Neural progenitor cell (in vitro differentiated cells): ENCODE measurements at regions not wholly inside any gene's neighbourhood (a gene's known extent, or its start where the extent isn't known, plus 50 kb on each side); places are given as distances from the start of the nearest gene placed in this dataset.

Source experiments
- DNase-seq: peaks from one replicate; pipeline ENCODE4 v3.0.0-alpha.2; 2016; ENCODE audit warnings: low spot score
- H2AFZ ChIP-seq: fragments of 200-600 bp; sonication (generic); replicated peaks from 2 replicates; pipeline ENCODE4 v1.6.1; 2016; ENCODE audit warnings: antibody characterized with exemption
- H3F3A ChIP-seq: fragments of 200-600 bp; sonication (generic); 2 replicates; pipeline ENCODE4 v1.6.1; 2016; ENCODE audit warnings: antibody characterized with exemption, low read depth
- H3K27ac ChIP-seq: fragments of 200-600 bp; sonication (generic); 2 replicates; pipeline ENCODE4 v1.5.1; 2016; ENCODE audit warnings: mild to moderate bottlenecking
- H3K27me3 ChIP-seq: fragments of 200-600 bp; sonication (generic); 2 replicates; pipeline ENCODE4 v1.6.1; 2016; ENCODE audit warnings: mild to moderate bottlenecking, moderate library complexity
- H3K36me3 ChIP-seq: fragments of 200-600 bp; sonication (generic); 2 replicates; pipeline ENCODE4 v1.5.1; 2016
- H3K4me1 ChIP-seq: fragments of 200-600 bp; sonication (generic); 2 replicates; pipeline ENCODE4 v1.6.1; 2016; ENCODE audit warnings: mixed run types
- H3K4me2 ChIP-seq: fragments of 200-600 bp; sonication (generic); 2 replicates; pipeline ENCODE4 v1.6.1; 2016
- H3K4me3 ChIP-seq: fragments of 200-600 bp; sonication (generic); 2 replicates; pipeline ENCODE4 v1.5.1; 2016
- H3K79me2 ChIP-seq: fragments of 200-600 bp; sonication (generic); 2 replicates; pipeline ENCODE4 v1.6.1; 2016; ENCODE audit warnings: low read depth
- H3K9ac ChIP-seq: fragments of 200-600 bp; sonication (generic); 2 replicates; pipeline ENCODE4 v1.6.1; 2016
- H3K9me3 ChIP-seq: fragments of 200-600 bp; sonication (generic); 2 replicates; pipeline ENCODE4 v1.5.1; 2016; ENCODE audit warnings: low read depth
- H4K20me1 ChIP-seq: fragments of 200-600 bp; sonication (generic); 2 replicates; pipeline ENCODE4 v1.6.1; 2016; ENCODE audit warnings: low read depth
- H3K27ac Mint-ChIP-seq: 3 replicates; pipeline ENCODE4 v1.8.0; 2021; ENCODE audit warnings: mixed read lengths
- H3K27me3 Mint-ChIP-seq: 2 replicates; pipeline ENCODE4 v1.8.0; 2022; ENCODE audit warnings: low read depth, mild to moderate bottlenecking, inconsistent platforms, moderate library complexity, mixed read lengths; ENCODE audit not compliant: insufficient read depth
- H3K36me3 Mint-ChIP-seq: 3 replicates; pipeline ENCODE4 v1.8.0; 2021; ENCODE audit warnings: mixed read lengths
- H3K4me1 Mint-ChIP-seq: 3 replicates; pipeline ENCODE4 v1.8.0; 2021; ENCODE audit warnings: mixed read lengths
- H3K4me3 Mint-ChIP-seq: 3 replicates; pipeline ENCODE4 v1.8.0; 2021; ENCODE audit warnings: mild to moderate bottlenecking, moderate library complexity, mixed read lengths
- H3K9me3 Mint-ChIP-seq: 3 replicates; pipeline ENCODE4 v1.8.0; 2020; ENCODE audit warnings: mixed read lengths
- EZH2 ChIP-seq: fragments of 200-600 bp; sonication (generic); IDR thresholded peaks from 2 replicates; pipeline ENCODE4 v1.6.1; 2017; ENCODE audit warnings: antibody characterized with exemption, mild to moderate bottlenecking, moderate library complexity
- EZH2phosphoT487 ChIP-seq: fragments of 200-600 bp; sonication (generic); IDR thresholded peaks from 2 replicates; pipeline ENCODE4 v1.6.1; 2017; ENCODE audit warnings: antibody characterized with exemption
- TF ChIP-seq, protein P1 (sequence below): fragments of 200-600 bp; sonication (generic); IDR thresholded peaks from 2 replicates; pipeline ENCODE4 v1.5.1; 2017; ENCODE audit warnings: antibody characterized with exemption, mild to moderate bottlenecking

DNA sequence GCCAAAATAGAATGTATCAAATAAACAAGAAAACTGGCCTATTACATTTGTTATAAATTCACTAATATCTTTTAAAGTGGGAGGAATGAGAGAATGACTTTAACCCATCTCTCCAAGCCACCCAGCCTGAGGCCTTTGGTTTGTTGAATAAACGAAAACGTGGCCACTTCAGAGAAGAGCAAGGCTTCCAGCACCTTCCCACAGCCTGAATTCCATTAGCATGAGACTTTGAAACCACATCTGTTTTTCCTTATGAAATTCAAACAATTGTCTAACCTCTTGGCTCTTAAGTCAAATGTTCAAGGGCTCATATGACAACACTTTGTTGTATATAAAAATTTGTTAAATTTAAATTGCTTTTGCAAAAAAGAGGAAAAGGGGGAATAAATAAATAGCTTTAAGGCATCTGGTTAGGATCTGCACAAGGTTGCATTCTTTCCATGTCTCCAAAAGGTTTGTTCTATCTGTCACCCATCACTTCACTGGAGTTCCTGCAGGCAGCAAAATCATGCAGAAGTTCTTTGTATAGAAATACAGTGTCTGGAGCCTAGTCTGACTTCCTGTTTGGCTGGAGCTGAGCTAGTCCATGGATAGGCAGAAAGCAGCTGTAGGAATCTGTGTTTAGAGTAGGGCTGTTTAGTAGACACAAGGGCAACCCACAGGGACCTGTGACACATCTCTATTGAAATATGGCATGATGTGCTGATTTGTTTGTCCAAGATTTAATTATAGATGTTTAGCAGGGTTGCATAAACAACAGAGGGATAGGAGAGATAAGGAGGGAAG lies 502.3 kb downstream of the KCTD12 start:
- no peak overlapping the region for H2AFZ ChIP-seq
- H3K4me3 Mint-ChIP-seq: no peak overlapping the region
- H3K36me3 Mint-ChIP-seq: no peaks in the 10 kb centered on the region
- H3K4me3 ChIP-seq: no peak overlapping the region
- TF ChIP-seq EZH2 (no peak), EZH2phosphoT487 (no peak)
- TF ChIP-seq, protein P1, sequence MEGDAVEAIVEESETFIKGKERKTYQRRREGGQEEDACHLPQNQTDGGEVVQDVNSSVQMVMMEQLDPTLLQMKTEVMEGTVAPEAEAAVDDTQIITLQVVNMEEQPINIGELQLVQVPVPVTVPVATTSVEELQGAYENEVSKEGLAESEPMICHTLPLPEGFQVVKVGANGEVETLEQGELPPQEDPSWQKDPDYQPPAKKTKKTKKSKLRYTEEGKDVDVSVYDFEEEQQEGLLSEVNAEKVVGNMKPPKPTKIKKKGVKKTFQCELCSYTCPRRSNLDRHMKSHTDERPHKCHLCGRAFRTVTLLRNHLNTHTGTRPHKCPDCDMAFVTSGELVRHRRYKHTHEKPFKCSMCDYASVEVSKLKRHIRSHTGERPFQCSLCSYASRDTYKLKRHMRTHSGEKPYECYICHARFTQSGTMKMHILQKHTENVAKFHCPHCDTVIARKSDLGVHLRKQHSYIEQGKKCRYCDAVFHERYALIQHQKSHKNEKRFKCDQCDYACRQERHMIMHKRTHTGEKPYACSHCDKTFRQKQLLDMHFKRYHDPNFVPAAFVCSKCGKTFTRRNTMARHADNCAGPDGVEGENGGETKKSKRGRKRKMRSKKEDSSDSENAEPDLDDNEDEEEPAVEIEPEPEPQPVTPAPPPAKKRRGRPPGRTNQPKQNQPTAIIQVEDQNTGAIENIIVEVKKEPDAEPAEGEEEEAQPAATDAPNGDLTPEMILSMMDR: no peak
- H3K27ac ChIP-seq: no peak overlapping the region
- H3K36me3 ChIP-seq: no peaks in the 10 kb centered on the region
- no peaks in the 10 kb centered on the region for H3K27me3 ChIP-seq
- H3F3A ChIP-seq: no peaks in the 10 kb centered on the region
- no peaks in the 10 kb centered on the region for H3K4me1 Mint-ChIP-seq
- no peaks in the 10 kb centered on the region for H3K27me3 Mint-ChIP-seq
- no peaks in the 10 kb centered on the region for H3K79me2 ChIP-seq
- H3K9ac ChIP-seq: no peak overlapping the region
- H3K9me3 ChIP-seq: no peaks in the 10 kb centered on the region
- H3K27ac Mint-ChIP-seq: no peak overlapping the region
- H3K4me2 ChIP-seq: no peak overlapping the region
- no peaks in the 10 kb centered on the region for H4K20me1 ChIP-seq
- no peak for DNase-seq
- no peaks in the 10 kb centered on the region for H3K4me1 ChIP-seq
- no peaks in the 10 kb centered on the region for H3K9me3 Mint-ChIP-seq

DNA sequence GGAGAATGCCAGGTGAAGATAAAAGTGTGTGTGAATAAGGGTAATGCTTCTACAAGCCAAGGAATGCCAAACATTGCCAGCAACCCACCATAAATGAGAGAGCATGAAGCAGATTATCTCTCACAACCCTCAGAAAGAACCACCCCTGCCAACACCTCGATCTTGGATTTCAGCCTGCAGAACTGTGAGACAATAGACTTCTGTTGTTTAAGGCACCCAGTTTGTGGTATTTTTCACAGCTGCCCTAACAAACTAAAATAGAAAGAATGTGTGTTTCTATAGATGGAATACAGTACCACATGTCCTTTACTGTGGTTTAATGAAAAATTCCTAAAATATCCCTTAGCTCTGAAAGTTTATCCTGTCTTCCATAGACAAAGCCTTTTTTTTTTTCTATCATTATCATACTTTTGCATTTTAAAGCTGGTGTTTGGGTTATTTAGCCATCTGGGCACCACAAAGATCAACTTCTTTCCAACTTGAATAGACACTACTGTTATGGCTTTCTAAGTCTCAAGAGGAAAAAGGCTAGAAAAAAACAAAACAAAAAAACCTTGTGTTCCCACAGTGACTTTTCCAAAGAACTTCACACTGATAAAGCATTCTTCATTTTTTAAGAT lies 505.6 kb downstream of the KCTD12 start:
- Mint-ChIP-seq H3K9me3 (no peaks in the 10 kb centered on the region), H3K27me3 (no peaks in the 10 kb centered on the region), H3K27ac (no peak overlapping the region), H3K4me1 (no peaks in the 10 kb centered on the region), H3K4me3 (no peak overlapping the region), H3K36me3 (no peaks in the 10 kb centered on the region)
- no peaks in the 10 kb centered on the region for H3K27me3 ChIP-seq
- no peak overlapping the region for H3K9ac ChIP-seq
- H3K4me3 ChIP-seq: no peak overlapping the region
- no peaks in the 10 kb centered on the region for H4K20me1 ChIP-seq
- H2AFZ ChIP-seq: no peak overlapping the region
- no peak overlapping the region for H3K4me2 ChIP-seq
- no peak overlapping the region for H3K27ac ChIP-seq
- TF ChIP-seq, protein P1: no peak
- TF ChIP-seq EZH2 (no peak), EZH2phosphoT487 (no peak)
- DNase-seq: no peak
- no peaks in the 10 kb centered on the region for H3K79me2 ChIP-seq
- H3F3A ChIP-seq: no peaks in the 10 kb centered on the region
- H3K36me3 ChIP-seq: no peaks in the 10 kb centered on the region
- no peaks in the 10 kb centered on the region for H3K4me1 ChIP-seq
- H3K9me3 ChIP-seq: no peaks in the 10 kb centered on the region

DNA sequence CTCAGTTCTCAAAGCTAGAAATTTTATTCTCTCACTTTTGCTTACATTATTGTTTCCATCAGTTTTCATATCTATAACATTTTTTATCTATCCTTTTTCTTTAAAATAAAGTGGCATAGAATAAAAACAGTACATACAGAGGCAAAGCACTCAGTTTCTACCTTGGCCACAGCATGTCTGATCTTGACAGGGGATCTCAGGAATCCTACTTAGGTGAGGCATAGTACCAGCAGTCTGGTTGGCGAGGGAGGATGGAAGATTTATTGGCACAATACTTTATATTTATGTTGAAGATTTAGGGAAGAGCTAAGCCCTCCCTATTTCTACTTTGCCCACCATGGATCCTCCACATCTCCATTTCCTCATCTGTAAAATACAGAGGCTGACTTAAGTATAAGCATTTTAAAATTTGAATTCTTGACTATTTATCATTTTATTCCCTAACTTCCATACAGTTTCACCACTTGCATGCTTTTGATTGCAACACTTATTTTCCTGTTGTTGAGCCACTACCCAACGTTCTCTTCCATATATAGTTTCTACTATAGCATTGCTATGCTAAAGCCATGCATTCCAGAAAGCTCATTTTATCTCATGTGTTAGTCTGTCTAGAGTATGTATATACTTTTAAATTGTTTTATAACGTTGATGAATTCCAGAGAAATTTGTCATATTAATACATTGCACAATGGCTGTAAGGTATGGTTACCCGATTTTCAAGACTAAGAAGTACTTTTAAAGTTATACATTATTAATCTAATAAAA lies 506.7 kb downstream of the KCTD12 start:
- Histone ChIP-seq H4K20me1 (no peaks in the 10 kb centered on the region), H3F3A (no peaks in the 10 kb centered on the region), H3K79me2 (no peaks in the 10 kb centered on the region), H3K9ac (no peak overlapping the region), H2AFZ (no peak overlapping the region), H3K4me3 (no peak overlapping the region), H3K27ac (no peak overlapping the region), H3K9me3 (no peaks in the 10 kb centered on the region), H3K4me1 (no peaks in the 10 kb centered on the region), H3K27me3 (no peaks in the 10 kb centered on the region), H3K36me3 (no peaks in the 10 kb centered on the region), H3K4me2 (no peak overlapping the region)
- TF ChIP-seq EZH2phosphoT487 (no peak), EZH2 (no peak)
- TF ChIP-seq, protein P1: no peak
- no peak for DNase-seq
- no peaks in the 10 kb centered on the region for H3K36me3 Mint-ChIP-seq
- H3K4me1 Mint-ChIP-seq: no peaks in the 10 kb centered on the region
- no peak overlapping the region for H3K27ac Mint-ChIP-seq
- no peaks in the 10 kb centered on the region for H3K27me3 Mint-ChIP-seq
- H3K9me3 Mint-ChIP-seq: no peaks in the 10 kb centered on the region
- H3K4me3 Mint-ChIP-seq: no peak overlapping the region
